MM.1S (cell line): ENCODE measurements at regions not wholly inside any gene's neighbourhood (a gene's known extent, or its start where the extent isn't known, plus 50 kb on each side); places are given as distances from the start of the nearest gene placed in this dataset.
"Not testable (repeated sequence)": the region's sequence is repeated elsewhere in the genome, so short reads cannot be mapped to it uniquely, and the experiment has no call there.

Experiments
- EZH2phosphoT487 ChIP-seq: fragments of 300-600 bp; sonication (generic); IDR thresholded peaks from 2 replicates; pipeline ENCODE4 v1.6.1; 2018; ENCODE audit warnings: antibody characterized with exemption, low read length
- TF ChIP-seq, protein P1 (sequence below): fragments of 300-600 bp; sonication (generic); IDR thresholded peaks from 2 replicates; pipeline ENCODE4 v1.5.1; 2016; ENCODE audit warnings: antibody characterized with exemption, low read length, mixed read lengths

DNA sequence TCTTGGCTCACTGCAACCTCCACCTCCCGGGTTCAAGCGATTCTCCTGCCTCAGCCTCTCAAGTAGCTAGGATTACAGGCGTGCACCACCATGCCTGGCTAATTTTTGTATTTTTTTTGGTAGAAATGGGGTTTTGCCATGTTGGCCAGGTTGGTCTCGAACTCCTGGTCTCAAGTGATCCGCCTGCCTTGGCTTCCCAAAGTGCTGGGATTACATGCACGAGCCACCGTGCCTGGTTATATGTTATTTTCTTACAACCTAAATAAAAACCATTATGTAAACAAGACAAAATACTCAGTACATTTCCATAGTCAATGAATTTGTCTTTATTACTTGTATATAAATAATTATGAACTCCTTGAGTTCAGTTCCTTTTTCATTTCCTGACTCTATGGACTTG lies 75.7 kb upstream of the TPTE start:
- TF ChIP-seq, protein P1, sequence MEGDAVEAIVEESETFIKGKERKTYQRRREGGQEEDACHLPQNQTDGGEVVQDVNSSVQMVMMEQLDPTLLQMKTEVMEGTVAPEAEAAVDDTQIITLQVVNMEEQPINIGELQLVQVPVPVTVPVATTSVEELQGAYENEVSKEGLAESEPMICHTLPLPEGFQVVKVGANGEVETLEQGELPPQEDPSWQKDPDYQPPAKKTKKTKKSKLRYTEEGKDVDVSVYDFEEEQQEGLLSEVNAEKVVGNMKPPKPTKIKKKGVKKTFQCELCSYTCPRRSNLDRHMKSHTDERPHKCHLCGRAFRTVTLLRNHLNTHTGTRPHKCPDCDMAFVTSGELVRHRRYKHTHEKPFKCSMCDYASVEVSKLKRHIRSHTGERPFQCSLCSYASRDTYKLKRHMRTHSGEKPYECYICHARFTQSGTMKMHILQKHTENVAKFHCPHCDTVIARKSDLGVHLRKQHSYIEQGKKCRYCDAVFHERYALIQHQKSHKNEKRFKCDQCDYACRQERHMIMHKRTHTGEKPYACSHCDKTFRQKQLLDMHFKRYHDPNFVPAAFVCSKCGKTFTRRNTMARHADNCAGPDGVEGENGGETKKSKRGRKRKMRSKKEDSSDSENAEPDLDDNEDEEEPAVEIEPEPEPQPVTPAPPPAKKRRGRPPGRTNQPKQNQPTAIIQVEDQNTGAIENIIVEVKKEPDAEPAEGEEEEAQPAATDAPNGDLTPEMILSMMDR, result not testable (repeated sequence)
- TF ChIP-seq EZH2phosphoT487, result not testable (repeated sequence)
